Prostate gland (tissue), 2 donors: ENCODE measurements at regions not wholly inside any gene's neighbourhood (a gene's known extent, or its start where the extent isn't known, plus 50 kb on each side); places are given as distances from the start of the nearest gene placed in this dataset.

Experiments
- CTCF ChIP-seq, 4 experiments: fragments of 200-600 bp in 2 of 4; fragments of 450-650 bp in 2 of 4; sonication (generic) in 2 of 4; IDR thresholded peaks; 1 replicate in 3 of 4; 2 replicates in 1 of 4; pipeline ENCODE4 v1.5.1; 2016 to 2019; ENCODE audit warnings: antibody characterized with exemption in 4 of 4, mild to moderate bottlenecking in 2 of 4, moderate library complexity in 2 of 4
- POLR2A ChIP-seq: fragments of 450-650 bp; IDR thresholded peaks from one replicate; pipeline ENCODE4 v1.6.1; 2016; ENCODE audit warnings: antibody characterized with exemption, mild to moderate bottlenecking

DNA sequence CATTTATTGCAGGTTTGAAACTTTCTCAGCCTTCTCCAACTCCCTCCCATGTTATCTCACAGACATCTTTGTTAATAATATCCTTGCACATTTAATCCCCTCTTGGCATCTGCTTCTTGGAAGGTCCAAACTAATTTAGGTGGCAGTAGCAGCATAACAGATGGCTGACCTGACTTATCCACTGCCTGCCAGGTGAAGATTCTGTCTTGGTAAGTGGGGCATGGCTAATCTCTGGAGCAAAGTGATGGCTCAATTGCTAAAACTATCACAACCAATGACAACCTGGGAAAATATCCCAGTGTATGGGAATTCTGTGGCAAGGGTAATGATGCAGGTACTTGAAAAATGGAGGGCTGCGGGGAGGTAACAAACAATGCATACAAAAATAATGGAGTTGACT is 58.2 kb upstream of the ALG10B start:
- no peak for TF ChIP-seq CTCF (IDR thresholded peaks at IDR 0.05)
- TF ChIP-seq POLR2A: no peak
